HUES6 (cell line): ENCODE measurements at regions not wholly inside any gene's neighbourhood (a gene's known extent, or its start where the extent isn't known, plus 50 kb on each side); places are given as distances from the start of the nearest gene placed in this dataset.

ENCODE experiments used
- H3K27ac ChIP-seq: 2 replicates; pipeline ENCODE4 v1.7.0; 2013; ENCODE audit warnings: low read depth, mild to moderate bottlenecking, low read length, inconsistent platforms
- H3K27me3 ChIP-seq: 2 replicates; pipeline ENCODE4 v1.6.1; 2013; ENCODE audit warnings: low read length; ENCODE audit not compliant: control insufficient read depth, insufficient read depth
- H3K36me3 ChIP-seq: 2 replicates; pipeline ENCODE4 v1.6.1; 2013; ENCODE audit warnings: low read length; ENCODE audit not compliant: control insufficient read depth, insufficient read depth
- H3K4me1 ChIP-seq: 2 replicates; pipeline ENCODE4 v1.6.1; 2013; ENCODE audit warnings: low read length; ENCODE audit not compliant: control insufficient read depth, insufficient read depth
- H3K4me3 ChIP-seq: 2 replicates; pipeline ENCODE4 v1.5.1; 2013; ENCODE audit warnings: low read depth, low read length
- H3K9ac ChIP-seq: one replicate; pipeline ENCODE4 v1.6.1; 2013; ENCODE audit warnings: mild to moderate bottlenecking, low read length
- H3K9me3 ChIP-seq: 2 replicates; pipeline ENCODE4 v1.6.1; 2013; ENCODE audit warnings: low read depth, low read length; ENCODE audit not compliant: control insufficient read depth, insufficient read depth

GRCh38 chr4:92199135-92199534 is 104.6 kb upstream of the GRID2 start:
- Histone ChIP-seq H3K9me3 (no peaks in the 10 kb centered on the region), H3K4me1 (peaks cover under 1% of the 10 kb centered on the region; the same call in 1 of the 2 replicates)

GRCh38 chr4:92210906-92211305 is 92.9 kb upstream of the GRID2 start:
- no peak overlapping the region for H3K9ac ChIP-seq
- H3K36me3 ChIP-seq = no peaks in the 10 kb centered on the region
- no peak overlapping the region for H3K4me3 ChIP-seq
- H3K9me3 ChIP-seq = no peaks in the 10 kb centered on the region; the same call in 1 of the 2 replicates
- H3K4me1 ChIP-seq = no peaks in the 10 kb centered on the region
- no peak overlapping the region for H3K27ac ChIP-seq
- H3K27me3 ChIP-seq = no peaks in the 10 kb centered on the region

More at GRCh38 chr4:92199135-92199534, 104.6 kb upstream of the GRID2 start:
- no peak overlapping the region for H3K27ac ChIP-seq
- no peaks in the 10 kb centered on the region for H3K36me3 ChIP-seq
- no peaks in the 10 kb centered on the region for H3K27me3 ChIP-seq
- H3K9ac ChIP-seq = no peak overlapping the region
- H3K4me3 ChIP-seq = no peak overlapping the region

- no peak overlapping the region for H3K9ac ChIP-seq
- H3K36me3 ChIP-seq = no peaks in the 10 kb centered on the region
- H3K9me3 ChIP-seq = peaks cover 19% of the 10 kb centered on the region
- H3K4me3 ChIP-seq = no peak overlapping the region
- H3K4me1 ChIP-seq = no peaks in the 10 kb centered on the region
- H3K27ac ChIP-seq = no peak overlapping the region
- H3K27me3 ChIP-seq = no peaks in the 10 kb centered on the region
Observed at GRCh38 chr4:92215476-92215875, 88.3 kb upstream of the GRID2 start.

GRCh38 chr4:92231511-92231910 is 72.3 kb upstream of the GRID2 start:
- Histone ChIP-seq H3K9me3 (no peaks in the 10 kb centered on the region), H3K9ac (no peak overlapping the region), H3K36me3 (no peaks in the 10 kb centered on the region), H3K27me3 (peaks cover 5% of the 10 kb centered on the region; the same call in 1 of the 2 replicates), H3K27ac (no peak overlapping the region), H3K4me3 (no peak overlapping the region), H3K4me1 (no peaks in the 10 kb centered on the region)

GRCh38 chr4:92232566-92232965 is 71.2 kb upstream of the GRID2 start:
- H3K27me3 ChIP-seq = peaks cover 5% of the 10 kb centered on the region; the same call in 1 of the 2 replicates
- H3K9ac ChIP-seq = no peak overlapping the region
- H3K27ac ChIP-seq = no peak overlapping the region
- H3K36me3 ChIP-seq = no peaks in the 10 kb centered on the region
- no peak overlapping the region for H3K4me3 ChIP-seq
- no peaks in the 10 kb centered on the region for H3K9me3 ChIP-seq
- no peaks in the 10 kb centered on the region for H3K4me1 ChIP-seq

GRCh38 chr4:92234393-92235176 is 69.2 kb upstream of the GRID2 start:
- no peak overlapping the region for H3K4me3 ChIP-seq
- peaks cover 16% of the 10 kb centered on the region; the same call in 1 of the 2 replicates for H3K27me3 ChIP-seq
- H3K9ac ChIP-seq = no peak overlapping the region
- H3K9me3 ChIP-seq = no peaks in the 10 kb centered on the region
- no peaks in the 10 kb centered on the region for H3K4me1 ChIP-seq
- no peaks in the 10 kb centered on the region for H3K36me3 ChIP-seq
- no peak overlapping the region for H3K27ac ChIP-seq

- peaks cover 19% of the 10 kb centered on the region; the same call in 1 of the 2 replicates for H3K27me3 ChIP-seq
- no peak overlapping the region for H3K9ac ChIP-seq
- H3K9me3 ChIP-seq = no peaks in the 10 kb centered on the region
- H3K36me3 ChIP-seq = no peaks in the 10 kb centered on the region
- no peak overlapping the region for H3K4me3 ChIP-seq
- no peak overlapping the region for H3K27ac ChIP-seq
- no peaks in the 10 kb centered on the region for H3K4me1 ChIP-seq
Observed at GRCh38 chr4:92235731-92236130, 68.0 kb upstream of the GRID2 start.

GRCh38 chr4:92236877-92237276 is 66.9 kb upstream of the GRID2 start:
- Histone ChIP-seq H3K27ac (no peak overlapping the region), H3K4me1 (no peaks in the 10 kb centered on the region), H3K27me3 (peaks cover 20% of the 10 kb centered on the region; the same call in 1 of the 2 replicates), H3K4me3 (no peak overlapping the region), H3K9ac (no peak overlapping the region), H3K9me3 (no peaks in the 10 kb centered on the region), H3K36me3 (no peaks in the 10 kb centered on the region)

GRCh38 chr4:92237559-92237958 is 66.2 kb upstream of the GRID2 start:
- H3K9me3 ChIP-seq = no peaks in the 10 kb centered on the region
- peaks cover 22% of the 10 kb centered on the region; the same call in 1 of the 2 replicates for H3K27me3 ChIP-seq
- H3K27ac ChIP-seq = no peak overlapping the region
- H3K9ac ChIP-seq = no peak overlapping the region
- no peaks in the 10 kb centered on the region for H3K4me1 ChIP-seq
- no peak overlapping the region for H3K4me3 ChIP-seq
- no peaks in the 10 kb centered on the region for H3K36me3 ChIP-seq

- peaks cover 21% of the 10 kb centered on the region; the same call in 1 of the 2 replicates for H3K27me3 ChIP-seq
Observed at GRCh38 chr4:92241094-92241493, 62.7 kb upstream of the GRID2 start.

GRCh38 chr4:92246384-92246783 is 57.4 kb upstream of the GRID2 start:
- H3K9ac ChIP-seq = no peak overlapping the region
- peaks cover 7% of the 10 kb centered on the region; the same call in 1 of the 2 replicates for H3K27me3 ChIP-seq
- H3K36me3 ChIP-seq = no peaks in the 10 kb centered on the region
- H3K27ac ChIP-seq = no peak overlapping the region
- no peaks in the 10 kb centered on the region for H3K4me1 ChIP-seq
- H3K9me3 ChIP-seq = peaks cover 19% of the 10 kb centered on the region
- no peak overlapping the region for H3K4me3 ChIP-seq

More at GRCh38 chr4:92241094-92241493, 62.7 kb upstream of the GRID2 start:
- no peak overlapping the region for H3K27ac ChIP-seq
- no peaks in the 10 kb centered on the region for H3K4me1 ChIP-seq
- H3K9me3 ChIP-seq = no peaks in the 10 kb centered on the region
- H3K36me3 ChIP-seq = no peaks in the 10 kb centered on the region
- no peak overlapping the region for H3K4me3 ChIP-seq
- H3K9ac ChIP-seq = no peak overlapping the region
